Posterior cingulate gyrus (tissue), 11 donors: ENCODE measurements at regions not wholly inside any gene's neighbourhood (a gene's known extent, or its start where the extent isn't known, plus 50 kb on each side); places are given as distances from the start of the nearest gene placed in this dataset.
A peak's percentile ranks its signal among the peaks of the same experiment; 100 is the strongest.
"Not testable (repeated sequence)": the region's sequence is repeated elsewhere in the genome, so short reads cannot be mapped to it uniquely, and the experiment has no call there.

Experiments used
- DNase-seq, 10 donors: peaks; one replicate each; pipeline versions ENCODE4 v3.0.0 to v3.0.0-alpha.2; 2020 to 2021; ENCODE audit warnings: mixed read lengths in 3 of 10
- intact Hi-C: fragments of 100-400 bp; cut with DNase I; formaldehyde crosslinking; loops from one replicate; pipeline ENCODE4 v1.15.1; 2023

- DNase-seq = no peak
- intact Hi-C loops = no loop called here
Observed at GRCh38 chr14:103186909-103187586, 63.8 kb downstream of the TNFAIP2 start.

- intact Hi-C loops = no loop called here
- DNase-seq = no peak
Observed at GRCh38 chr14:103187911-103188310, 64.7 kb downstream of the TNFAIP2 start.

DNA sequence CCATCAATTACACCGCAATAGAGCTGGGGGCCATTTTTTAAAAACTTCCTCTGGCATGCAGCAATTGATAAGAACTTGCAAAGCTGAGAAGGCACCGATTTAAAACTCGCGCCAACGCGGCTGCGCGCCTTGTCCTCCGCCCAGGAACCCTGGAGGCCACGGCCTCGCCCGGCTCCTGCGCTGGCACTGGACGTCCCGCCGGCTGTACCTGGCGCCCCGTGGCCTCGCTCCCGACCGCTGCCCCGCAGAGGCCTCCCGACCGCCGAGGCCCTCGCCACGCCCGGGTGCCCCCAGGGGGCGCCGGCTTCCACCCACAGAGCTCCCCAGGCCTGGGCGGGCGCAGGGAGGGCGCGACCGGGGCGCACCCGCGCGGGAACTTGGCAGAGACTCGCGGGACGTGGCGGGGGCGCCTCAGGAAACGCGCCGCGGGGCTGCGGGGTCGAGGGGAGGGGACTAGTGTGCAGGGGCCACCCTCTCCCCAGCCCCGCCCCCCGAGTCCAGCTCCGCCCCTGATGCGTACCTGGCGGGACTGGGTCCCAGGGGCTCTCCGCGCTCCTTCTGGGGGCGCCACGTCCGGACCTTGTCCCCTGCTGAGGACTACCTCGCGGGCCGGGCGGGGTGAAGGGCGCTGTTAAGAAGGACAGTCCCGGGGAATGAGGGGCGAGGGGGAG lies 65.7 kb downstream of the TNFAIP2 start:
- peak in 2 of 10 donors; percentile 19 to 87 for DNase-seq
- intact Hi-C loops = no loop called here

- DNase-seq = no peak
- intact Hi-C loops = no loop called here
Observed at GRCh38 chr14:103189481-103190470, 66.5 kb downstream of the TNFAIP2 start.

DNA sequence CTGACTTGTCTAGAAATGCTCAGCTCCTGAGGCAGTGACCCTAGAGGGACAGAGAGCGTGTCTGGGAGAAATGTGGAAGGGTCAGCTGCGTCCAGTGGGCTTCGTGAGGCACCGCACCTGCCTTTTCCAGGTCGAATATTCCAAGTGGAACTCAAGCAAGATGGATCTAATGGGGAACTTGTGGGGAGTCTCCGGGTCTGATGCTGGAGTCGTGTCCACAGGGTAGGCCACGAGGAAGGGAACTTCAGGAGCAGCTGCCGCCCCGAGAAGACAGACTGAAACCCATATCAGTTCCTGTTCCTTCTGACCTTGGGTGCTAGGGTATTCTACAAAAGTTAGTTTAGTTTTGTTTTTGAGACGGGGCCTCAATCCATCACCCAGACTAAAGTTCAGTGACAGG lies 67.5 kb downstream of the TNFAIP2 start:
- no peak for DNase-seq
- intact Hi-C loops = no loop called here

GRCh38 chr14:103191844-103192243 lies 68.6 kb downstream of the TNFAIP2 start:
- intact Hi-C loops = no loop called here
- no peak for DNase-seq

GRCh38 chr14:103192246-103192840 lies 69.1 kb downstream of the TNFAIP2 start:
- intact Hi-C loops = no loop called here
- DNase-seq = no peak

- DNase-seq, intact Hi-C loops: not testable (repeated sequence)
Observed at GRCh38 chr14:103192861-103193260, 69.6 kb downstream of the TNFAIP2 start.

GRCh38 chr14:103193491-103193890 lies 70.2 kb downstream of the TNFAIP2 start:
- intact Hi-C loops, DNase-seq: not testable (repeated sequence)

DNA sequence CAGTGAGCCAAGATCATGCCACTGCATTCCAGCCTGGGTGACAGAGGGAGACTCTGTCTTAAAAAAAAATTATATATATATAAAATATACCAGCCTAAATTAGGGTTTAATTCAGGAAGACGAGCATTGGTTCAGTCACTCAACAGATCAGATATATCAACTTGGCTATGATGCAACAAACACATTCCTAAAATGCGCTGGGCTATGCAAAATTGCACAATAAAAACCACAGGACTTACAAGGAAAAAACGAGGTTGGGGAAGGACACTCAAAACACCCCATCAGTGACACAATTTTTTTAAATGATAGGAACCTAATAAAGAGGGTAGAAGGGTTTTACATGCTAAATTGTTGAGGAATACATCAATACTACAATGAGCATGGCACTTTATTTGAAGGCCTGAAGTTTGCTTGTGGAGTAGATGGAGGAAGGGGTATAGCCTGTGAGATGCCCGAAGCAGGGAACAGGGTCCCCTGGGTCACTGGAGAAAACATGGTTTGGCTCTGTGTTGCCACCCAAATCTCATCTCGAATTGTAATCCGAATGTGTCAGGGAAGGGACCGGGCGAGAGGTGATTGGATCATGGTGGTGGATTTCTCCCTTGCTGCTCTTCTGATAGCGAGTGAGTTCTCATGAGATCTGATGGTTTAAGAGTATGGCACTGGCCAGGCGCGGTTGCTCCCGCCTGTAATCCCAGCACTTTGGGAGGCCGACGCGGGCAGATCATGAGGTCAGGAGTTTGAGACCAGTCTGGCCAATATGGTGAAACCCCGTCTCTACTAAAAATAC lies 71.2 kb downstream of the TNFAIP2 start:
- intact Hi-C loops = no loop called here

DNA sequence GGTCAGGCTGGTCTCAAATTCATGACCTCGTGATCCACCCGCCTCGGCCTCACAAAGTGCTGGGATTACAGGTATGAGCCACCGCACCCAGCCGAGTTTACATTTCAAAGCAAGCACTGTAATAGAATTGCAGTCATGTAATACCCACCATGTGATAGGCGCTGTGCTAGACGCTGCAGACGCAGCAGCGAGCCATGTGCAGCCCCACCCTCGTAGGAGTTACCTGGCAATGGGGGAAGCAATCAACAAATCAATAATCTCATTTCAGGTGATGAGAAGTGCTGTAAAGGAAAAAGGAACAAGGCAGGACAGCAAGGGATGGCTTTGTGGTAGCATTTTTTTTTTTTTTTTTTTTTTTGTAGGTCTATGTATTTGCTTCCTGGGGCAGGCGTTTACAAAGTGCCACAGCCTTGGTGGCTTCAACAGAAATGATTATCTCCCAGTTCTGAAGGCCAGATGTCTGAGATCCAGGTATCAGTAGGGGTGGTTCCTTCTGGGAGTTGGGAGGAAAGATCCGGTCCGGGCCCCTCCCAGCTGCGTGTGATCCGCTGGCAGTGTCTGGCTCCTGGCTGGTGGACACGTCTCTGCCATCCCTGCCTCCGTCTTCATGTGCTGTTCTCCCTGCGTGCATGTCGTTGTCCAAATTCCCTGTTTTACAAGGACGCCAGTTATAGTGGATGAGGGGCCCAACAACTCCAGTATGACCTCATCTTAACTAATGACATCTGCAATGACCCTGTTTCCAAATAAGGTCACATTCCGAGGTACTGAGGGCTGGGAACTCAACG lies 72.8 kb downstream of the TNFAIP2 start:
- DNase-seq = no peak
- intact Hi-C loops = no loop called here

More for the DNA sequence above, 71.2 kb downstream of the TNFAIP2 start:
- no peak for DNase-seq

- intact Hi-C loops = no loop called here
- DNase-seq = no peak
Observed at GRCh38 chr14:103196716-103197115, 73.5 kb downstream of the TNFAIP2 start.

DNA sequence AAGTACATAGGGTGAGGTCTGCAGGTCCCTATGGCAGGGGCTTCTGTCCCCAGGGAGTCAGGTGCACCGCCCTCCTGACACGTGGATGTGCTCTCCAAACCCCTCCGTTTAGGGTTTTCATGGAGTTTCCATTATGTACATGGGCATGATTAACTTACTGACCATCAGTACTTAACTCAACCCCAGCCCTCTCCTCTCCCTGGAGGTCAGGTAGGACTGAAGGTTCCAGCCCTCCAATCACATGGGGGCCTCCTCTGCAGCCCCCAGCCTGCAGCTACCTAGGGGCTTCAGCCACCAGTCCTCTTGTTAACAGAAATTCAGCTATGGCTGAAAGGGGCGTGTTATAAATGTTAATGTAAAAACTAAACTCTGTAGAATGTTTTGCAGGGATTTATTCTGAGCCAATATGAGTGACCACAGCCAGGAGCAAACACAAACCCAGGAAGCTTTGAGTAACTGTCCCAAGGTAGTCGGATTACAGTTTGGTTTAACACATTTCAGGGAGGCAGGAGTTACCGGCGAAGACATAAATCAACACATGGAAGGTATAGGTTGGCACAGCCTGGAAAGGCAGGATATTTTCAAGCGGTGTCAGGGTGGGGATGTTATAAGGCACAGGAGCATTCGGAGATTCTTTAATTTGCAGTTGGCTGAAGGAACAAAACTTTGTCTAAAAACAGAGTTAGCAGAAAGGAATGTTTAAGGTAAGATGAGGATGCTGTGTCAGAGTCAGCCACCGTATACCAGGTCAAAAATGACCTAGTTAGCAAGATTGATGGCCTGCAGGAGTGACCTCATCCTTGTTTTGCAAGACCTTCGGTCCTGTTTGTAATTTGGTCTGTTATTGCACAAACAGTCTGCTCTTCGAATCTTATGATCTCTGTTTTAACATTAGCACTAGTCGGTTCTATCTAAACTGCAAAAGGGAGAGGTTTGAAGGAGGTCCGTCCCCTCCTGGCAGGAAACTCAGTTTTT lies 75.2 kb downstream of the TNFAIP2 start:
- DNase-seq = no peak
- intact Hi-C loops = no loop called here

DNA sequence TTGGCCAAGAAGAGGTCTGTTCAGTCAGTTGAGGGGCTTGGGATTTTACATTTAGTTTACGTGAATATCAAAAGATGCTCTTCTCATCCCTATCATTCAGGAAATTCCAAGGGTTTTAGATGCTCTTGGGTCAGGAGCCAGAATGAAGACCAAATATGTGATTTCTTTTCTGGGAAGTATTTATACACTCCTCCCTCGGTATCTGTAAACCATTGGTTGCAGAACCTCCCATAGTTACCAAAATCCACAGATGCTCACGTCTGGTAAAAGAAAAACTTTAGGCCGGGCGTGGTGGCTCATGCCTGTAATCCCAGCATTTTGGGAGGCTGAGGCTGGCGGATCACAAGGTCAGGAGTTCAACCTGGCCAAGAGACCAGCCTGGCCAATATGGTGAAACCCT lies 75.9 kb downstream of the TNFAIP2 start:
- intact Hi-C loops = no loop called here

GRCh38 chr14:103201801-103202200 lies 78.5 kb downstream of the TNFAIP2 start:
- intact Hi-C loops = no loop called here
- no peak for DNase-seq

More for the DNA sequence above, 75.9 kb downstream of the TNFAIP2 start:
- no peak for DNase-seq

DNA sequence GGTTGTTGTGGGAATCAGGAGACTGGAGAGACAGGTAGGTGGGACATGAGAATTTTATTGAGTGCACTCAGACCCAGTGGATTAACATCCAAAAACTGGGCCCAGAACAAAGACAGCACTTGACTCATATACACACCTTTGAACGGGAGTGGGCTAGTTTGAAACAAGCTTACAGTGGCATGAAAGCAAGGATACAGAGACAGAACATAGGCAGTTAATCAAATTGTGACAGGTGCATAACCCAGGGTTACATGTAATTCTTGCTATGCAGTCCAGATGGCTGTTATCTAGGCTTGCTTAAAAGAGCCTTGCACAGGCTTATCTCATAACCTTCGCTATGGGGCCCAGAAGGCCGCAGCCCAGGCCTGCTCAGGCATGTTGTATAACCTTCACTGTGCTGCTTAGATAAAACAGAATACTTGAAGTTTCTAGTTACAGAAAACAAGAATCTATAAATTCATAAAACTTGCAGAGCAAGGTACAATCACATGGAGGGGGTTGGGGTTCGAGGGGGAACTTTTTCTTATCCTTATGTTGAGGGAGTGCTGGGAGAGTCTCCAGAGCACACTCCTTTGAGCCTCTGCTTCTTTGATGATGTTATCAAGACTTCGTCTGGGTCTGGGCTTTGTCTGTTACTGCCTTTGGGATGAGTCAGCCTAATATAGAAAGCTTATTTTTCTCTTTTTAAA lies 81.7 kb downstream of the TNFAIP2 start:
- DNase-seq = no peak
- intact Hi-C loops = no loop called here

DNA sequence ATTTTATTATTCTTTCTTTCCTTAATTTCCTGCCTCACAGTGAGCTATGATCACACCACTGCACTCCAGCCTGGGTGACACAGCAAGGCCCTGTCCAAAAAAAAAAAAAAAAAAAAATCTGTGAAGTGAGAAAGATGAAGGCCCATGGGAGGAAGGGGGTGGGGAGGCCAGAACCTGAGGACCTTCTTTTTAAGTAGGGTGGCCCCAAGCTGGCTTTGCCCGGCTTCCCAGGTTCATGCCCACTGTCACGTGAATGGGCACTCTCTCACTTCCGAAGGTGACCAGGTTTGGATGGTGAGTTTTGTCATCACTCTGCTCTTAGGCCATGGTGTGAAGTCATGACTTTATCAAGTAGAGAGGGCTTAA lies 82.3 kb downstream of the TNFAIP2 start:
- intact Hi-C loops = no loop called here
- peak in 1 of 10 donors; percentile 18 for DNase-seq
